HEK293T (cell line): ENCODE measurements at regions not wholly inside any gene's neighbourhood (a gene's known extent, or its start where the extent isn't known, plus 50 kb on each side); places are given as distances from the start of the nearest gene placed in this dataset.

ENCODE experiments used
- CTCF ChIA-PET: fragments of 350-600 bp; formaldehyde crosslinking; extraction: SDS; loops from one replicate; lab custom pipeline; 2021; ENCODE audit warnings: antibody characterized with exemption, inconsistent platforms; lab: Yijun Ruan, JAX
- POLR2A ChIA-PET: fragments of 350-600 bp; formaldehyde crosslinking; extraction: SDS; loops from one replicate; lab custom pipeline; 2020; ENCODE audit warnings: antibody characterized with exemption, inconsistent platforms; lab: Yijun Ruan, JAX
- DNase-seq: peaks from one replicate; pipeline ENCODE4 v3.0.0; 2012; ENCODE audit warnings: mixed read lengths; ENCODE audit errors: extremely low spot score
- ARNT ChIP-seq: fragments of 450-650 bp; IDR thresholded peaks from 2 replicates; pipeline ENCODE4 v1.6.1; 2017; ENCODE audit warnings: mild to moderate bottlenecking
- BHLHE40 ChIP-seq: fragments of 450-650 bp; IDR thresholded peaks from 2 replicates; pipeline ENCODE4 v1.6.1; 2016; ENCODE audit warnings: mild to moderate bottlenecking, moderate library complexity, borderline replicate concordance
- CTBP1 ChIP-seq: fragments of 450-650 bp; IDR thresholded peaks from 2 replicates; pipeline ENCODE4 v1.6.1; 2016; ENCODE audit warnings: borderline replicate concordance
- ELF4 ChIP-seq: fragments of 450-650 bp; IDR thresholded peaks from 2 replicates; pipeline ENCODE4 v1.6.1; 2017; ENCODE audit warnings: antibody characterized with exemption
- FOXA1 ChIP-seq: fragments of 450-650 bp; IDR thresholded peaks from 2 replicates; pipeline ENCODE4 v1.6.1; 2016; ENCODE audit warnings: mild to moderate bottlenecking
- FOXK2 ChIP-seq: fragments of 450-650 bp; IDR thresholded peaks from 2 replicates; pipeline ENCODE4 v1.6.1; 2016; ENCODE audit warnings: mild to moderate bottlenecking
- FOXM1 ChIP-seq: fragments of 450-650 bp; IDR thresholded peaks from 2 replicates; pipeline ENCODE4 v1.6.1; 2017; ENCODE audit warnings: mild to moderate bottlenecking, borderline replicate concordance
- HDGF ChIP-seq: fragments of 450-650 bp; IDR thresholded peaks from 2 replicates; pipeline ENCODE4 v1.6.1; 2017; ENCODE audit warnings: antibody characterized with exemption, borderline replicate concordance
- L3MBTL2 ChIP-seq: fragments of 450-650 bp; conservative IDR thresholded peaks from 2 replicates; pipeline ENCODE4 v1.6.1; 2016; ENCODE audit warnings: mild to moderate bottlenecking
- LEF1 ChIP-seq: fragments of 450-650 bp; IDR thresholded peaks from 2 replicates; pipeline ENCODE4 v1.6.1; 2017; ENCODE audit warnings: mild to moderate bottlenecking, borderline replicate concordance
- NFRKB ChIP-seq: fragments of 450-650 bp; IDR thresholded peaks from 2 replicates; pipeline ENCODE4 v1.6.1; 2016; ENCODE audit warnings: mild to moderate bottlenecking, moderate library complexity
- PKNOX1 ChIP-seq: fragments of 450-650 bp; IDR thresholded peaks from 2 replicates; pipeline ENCODE4 v1.6.1; 2016
- SP1 ChIP-seq: fragments of 450-650 bp; IDR thresholded peaks from 2 replicates; pipeline ENCODE4 v1.6.1; 2017
- SUZ12 ChIP-seq: fragments of 450-650 bp; IDR thresholded peaks from 2 replicates; pipeline ENCODE4 v1.6.1; 2016; ENCODE audit warnings: mild to moderate bottlenecking
- TARDBP ChIP-seq: fragments of 450-650 bp; IDR thresholded peaks from 2 replicates; pipeline ENCODE4 v1.6.1; 2016
- ZNF384 ChIP-seq: fragments of 450-650 bp; IDR thresholded peaks from 2 replicates; pipeline ENCODE4 v1.6.1; 2016

GRCh38 chr5:90338712-90339372 lies 70.7 kb downstream of the CETN3 start:
- ChIA-PET CTCF (no interaction called here), POLR2A (interaction anchor here (1.2 kb wide), 1 partner anchor 71 kb away, joined by 4 read pairs; the partner anchor contains the start of gene CETN3)
- DNase-seq = no peak
- TF ChIP-seq PKNOX1 (no peak), LEF1 (no peak), ZNF384 (no peak), CTBP1 (no peak), FOXK2 (no peak), HDGF (no peak)

GRCh38 chr5:90337449-90338052 lies 72.0 kb downstream of the CETN3 start:
- TF ChIP-seq CTBP1 (no peak), ELF4 (no peak), SUZ12 (no peak), LEF1 (no peak), ZNF384 (no peak), PKNOX1 (no peak), NFRKB (no peak), ARNT (no peak), TARDBP (no peak), FOXA1 (no peak)
- POLR2A ChIA-PET = interaction anchor here (1.2 kb wide), 1 partner anchor 72 kb away, joined by 4 read pairs; the partner anchor contains the start of gene CETN3
- CTCF ChIA-PET = no interaction called here
- DNase-seq = no peak

- DNase-seq = no peak
- ChIA-PET POLR2A (no interaction called here), CTCF (no interaction called here)
- TF ChIP-seq ELF4 (no peak), LEF1 (no peak), FOXA1 (no peak), FOXM1 (no peak), CTBP1 (no peak), ZNF384 (no peak), HDGF (no peak), SP1 (no peak), NFRKB (no peak), L3MBTL2 (no peak), FOXK2 (no peak), SUZ12 (no peak)
Measured at GRCh38 chr5:90336752-90337151, 72.8 kb downstream of the CETN3 start.

GRCh38 chr5:90334741-90335140 lies 74.8 kb downstream of the CETN3 start:
- CTCF ChIA-PET = no interaction called here
- no peak for DNase-seq
- no peak for TF ChIP-seq FOXA1
- TF ChIP-seq BHLHE40 = no peak
- no peak for TF ChIP-seq LEF1
- TF ChIP-seq ELF4 = no peak
- TF ChIP-seq CTBP1 = no peak
- TF ChIP-seq FOXK2 = no peak
- TF ChIP-seq HDGF = no peak
- TF ChIP-seq L3MBTL2 = no peak
- no peak for TF ChIP-seq ZNF384
- POLR2A ChIA-PET = no interaction called here

GRCh38 chr5:90329911-90330310 lies 79.6 kb downstream of the CETN3 start:
- ChIA-PET CTCF (no interaction called here), POLR2A (no interaction called here)
- no peak for DNase-seq
- no peak for TF ChIP-seq SP1
- no peak for TF ChIP-seq SUZ12
- TF ChIP-seq ARNT = no peak
- no peak for TF ChIP-seq HDGF
- TF ChIP-seq LEF1 = no peak
- TF ChIP-seq NFRKB = no peak
- TF ChIP-seq FOXK2 = no peak
- no peak for TF ChIP-seq CTBP1
- no peak for TF ChIP-seq BHLHE40
- no peak for TF ChIP-seq TARDBP
- TF ChIP-seq PKNOX1 = no peak
- TF ChIP-seq ZNF384 = no peak
- no peak for TF ChIP-seq L3MBTL2
- TF ChIP-seq ELF4 = no peak
- TF ChIP-seq FOXM1 = no peak

DNA sequence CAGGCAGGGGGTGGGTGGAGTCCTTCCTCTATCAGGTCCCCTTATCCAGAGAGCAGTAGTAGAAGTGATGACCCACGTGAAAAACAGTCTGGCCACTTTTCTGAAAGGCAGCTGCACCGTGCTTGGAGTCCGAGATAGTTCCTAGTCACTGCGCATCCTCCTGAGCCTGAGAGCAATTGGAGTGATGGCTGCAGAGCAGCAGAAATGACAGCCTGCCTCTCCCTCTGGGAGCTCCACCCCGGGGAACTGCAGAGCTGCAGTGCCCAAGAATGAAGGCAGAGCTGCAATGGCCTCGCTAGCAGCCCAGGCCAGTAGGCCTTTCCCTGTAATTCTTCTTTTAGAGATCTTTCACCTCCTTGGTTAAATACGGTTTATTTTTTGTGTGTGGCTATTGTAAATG lies 82.6 kb downstream of the CETN3 start:
- ChIA-PET CTCF (interaction anchor here (0.5 kb wide), 1 partner anchor 65 kb away, joined by 3 read pairs; no protein-coding TSS in a partner anchor), POLR2A (no interaction called here)
- TF ChIP-seq LEF1 = no peak
- TF ChIP-seq BHLHE40 = no peak
- no peak for TF ChIP-seq HDGF
- TF ChIP-seq PKNOX1 = no peak
- TF ChIP-seq ELF4 = no peak
- no peak for TF ChIP-seq FOXM1
- TF ChIP-seq SP1 = no peak
- no peak for TF ChIP-seq ARNT
- TF ChIP-seq ZNF384 = no peak
- no peak for TF ChIP-seq L3MBTL2
- DNase-seq = no peak
